Naive thymus-derived CD4-positive, alpha-beta T cell (primary cell): ENCODE measurements at regions not wholly inside any gene's neighbourhood (a gene's known extent, or its start where the extent isn't known, plus 50 kb on each side); places are given as distances from the start of the nearest gene placed in this dataset.

ENCODE experiments used
- ATAC-seq: fragments of 150-1000 bp; cut with Tn5 transposase; 2 replicates; pipeline ENCODE4 v1.10.0; 2021; ENCODE audit warnings: mild to moderate bottlenecking, moderate library complexity
- CTCF ChIA-PET: fragments of 350-600 bp; sonication (Branson Sonifier 250); formaldehyde crosslinking; loops from one replicate; lab custom pipeline; 2021; ENCODE audit warnings: antibody characterized with exemption; lab: Charles Lee
- POLR2A ChIA-PET: fragments of 350-600 bp; sonication (Branson Sonifier 250); formaldehyde crosslinking; loops from one replicate; lab custom pipeline; 2021; ENCODE audit warnings: antibody characterized with exemption, inconsistent platforms; lab: Charles Lee
- DNase-seq, 9 donors: peaks; one replicate each; pipeline versions ENCODE4 v3.0.0 to v3.0.0-alpha.2; 2020 to 2022; ENCODE audit warnings: mixed read lengths in 1 of 9
- H3K27ac ChIP-seq: one replicate; pipeline ENCODE4 v1.7.0; 2013; ENCODE audit warnings: mild to moderate bottlenecking, low read depth, low read length, moderate library complexity
- H3K27me3 ChIP-seq, 2 donors: one replicate each; pipeline ENCODE4 v1.7.0; 2013; ENCODE audit warnings: low read length in 2 of 2, mild to moderate bottlenecking in 2 of 2, moderate library complexity in 2 of 2; ENCODE audit not compliant: control insufficient read depth in 2 of 2, insufficient read depth in 2 of 2
- H3K36me3 ChIP-seq, 3 experiments: 1 replicate in 2 of 3; 2 replicates in 1 of 3; pipeline ENCODE4 v1.7.0; 2013; ENCODE audit warnings: low read length in 3 of 3, mild to moderate bottlenecking in 3 of 3, moderate library complexity in 1 of 3; ENCODE audit not compliant: insufficient read depth in 3 of 3, control insufficient read depth in 2 of 3
- H3K4me1 ChIP-seq, 2 donors: one replicate each; pipeline ENCODE4 v1.7.0; 2013; ENCODE audit warnings: low read length in 2 of 2, mild to moderate bottlenecking in 2 of 2, moderate library complexity in 1 of 2; ENCODE audit not compliant: control insufficient read depth in 2 of 2, insufficient read depth in 2 of 2
- H3K4me3 ChIP-seq: 2 replicates; pipeline ENCODE4 v1.7.0; 2013; ENCODE audit warnings: mild to moderate bottlenecking, low read length
- H3K9me3 ChIP-seq, 3 experiments: 1 replicate in 2 of 3; 2 replicates in 1 of 3; pipeline ENCODE4 v1.7.0; 2013; ENCODE audit warnings: low read length in 3 of 3; ENCODE audit not compliant: control insufficient read depth in 2 of 3
- H3K27ac Mint-ChIP-seq, 9 donors: one replicate each; pipeline ENCODE4 v1.8.0; 2020 to 2022; ENCODE audit warnings: mixed read lengths in 9 of 9, mild to moderate bottlenecking in 8 of 9, moderate library complexity in 5 of 9, inconsistent platforms in 2 of 9
- H3K27me3 Mint-ChIP-seq, 5 donors: one replicate each; pipeline ENCODE4 v1.8.0; 2021 to 2022; ENCODE audit warnings: mixed read lengths in 5 of 5, mild to moderate bottlenecking in 1 of 5
- H3K36me3 Mint-ChIP-seq, 5 donors: one replicate each; pipeline ENCODE4 v1.8.0; 2020 to 2022; ENCODE audit warnings: mixed read lengths in 5 of 5, mild to moderate bottlenecking in 3 of 5, inconsistent platforms in 1 of 5
- H3K4me1 Mint-ChIP-seq, 7 donors: one replicate each; pipeline ENCODE4 v1.8.0; 2020 to 2022; ENCODE audit warnings: mixed read lengths in 7 of 7, mild to moderate bottlenecking in 3 of 7, inconsistent platforms in 1 of 7
- H3K4me3 Mint-ChIP-seq, 10 donors: one replicate each; pipeline ENCODE4 v1.8.0; 2020 to 2022; ENCODE audit warnings: mild to moderate bottlenecking in 10 of 10, mixed read lengths in 10 of 10, moderate library complexity in 6 of 10, inconsistent platforms in 2 of 10
- H3K9me3 Mint-ChIP-seq, 11 donors: one replicate each; pipeline ENCODE4 v1.8.0; 2020 to 2022; ENCODE audit warnings: mixed read lengths in 11 of 11, mild to moderate bottlenecking in 4 of 11, inconsistent platforms in 1 of 11, moderate library complexity in 1 of 11
- intact Hi-C, 2 donors: fragments of 100-400 bp; cut with micrococcal nuclease; formaldehyde crosslinking; loops; one replicate each; pipeline ENCODE4 v1.15.1; 2023

DNA sequence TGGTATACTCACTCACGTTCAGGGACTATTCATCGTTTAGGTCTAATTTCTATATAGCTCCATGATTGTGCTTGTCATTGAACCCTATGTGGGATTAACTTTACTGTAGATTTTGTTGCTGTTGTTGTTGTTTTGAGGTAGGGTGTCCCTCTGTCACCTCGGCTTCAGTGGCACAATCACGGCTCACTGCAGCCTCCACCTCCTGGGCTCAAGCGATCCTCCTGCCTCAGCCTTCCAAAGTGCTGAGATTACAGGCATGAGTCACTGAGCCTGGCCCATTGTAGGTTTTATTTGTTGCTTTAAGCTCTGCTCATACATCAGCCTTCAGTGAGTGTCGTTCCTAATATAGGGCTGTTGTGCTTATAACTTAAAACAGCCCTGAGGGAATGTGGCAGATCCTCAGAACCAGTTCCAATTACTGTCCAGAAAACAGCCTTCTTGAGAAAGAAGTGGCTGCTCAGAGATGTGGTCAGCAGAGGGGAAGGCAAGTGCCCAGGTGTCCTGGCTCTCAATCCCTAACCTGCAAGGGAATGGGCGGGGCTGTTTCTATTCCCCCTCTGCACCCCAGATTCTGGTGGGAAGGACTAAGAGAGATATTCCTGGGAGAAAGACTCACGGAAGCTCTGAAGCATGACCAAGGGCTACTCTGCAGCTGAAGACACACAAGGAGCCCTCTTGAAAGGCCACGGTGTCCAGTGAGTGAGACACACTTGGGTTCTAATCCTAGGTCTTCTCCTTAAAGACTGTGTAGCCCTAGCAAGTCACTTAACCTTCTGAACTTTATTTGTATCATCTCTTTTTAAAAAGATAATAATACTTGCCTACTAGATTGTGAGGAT is 79.6 kb upstream of the LCLAT1 start:
- CTCF ChIA-PET, result no interaction called here
- POLR2A ChIA-PET, result interaction anchor here (0.6 to 1.4 kb wide), 3 partner anchors 16 to 80 kb away, joined by 3 to 4 read pairs (median 4); no protein-coding TSS in a partner anchor
- H3K27ac Mint-ChIP-seq, result peak overlapping the region in 2 of 9 donors; percentile 65 to 66

DNA sequence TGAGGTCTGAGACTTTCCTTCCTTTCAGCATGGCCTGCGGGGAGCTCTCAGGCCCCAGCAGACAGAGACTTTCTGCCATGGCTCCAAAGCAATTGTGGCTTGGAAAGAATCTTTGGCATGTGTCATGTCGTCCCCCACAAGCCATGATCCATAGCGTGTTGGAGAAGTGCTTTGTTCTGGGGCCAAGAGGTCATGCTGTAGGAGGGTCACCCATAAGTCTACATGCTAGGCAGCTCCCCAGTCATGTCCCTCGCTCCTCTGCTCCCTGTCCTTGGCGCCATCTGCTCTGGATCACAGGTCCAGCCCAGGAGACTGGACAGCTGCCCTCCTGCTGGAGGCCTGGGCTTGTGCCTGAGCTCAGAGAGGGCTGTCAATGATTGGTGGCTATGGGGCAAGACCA is 78.8 kb upstream of the LCLAT1 start:
- Mint-ChIP-seq H3K27ac (no peak overlapping the region), H3K4me1 (peaks cover 14 to 38% (median 28%) of the 10 kb centered on the region in 7 donors), H3K4me3 (no peak overlapping the region), H3K36me3 (no peaks in the 10 kb centered on the region), H3K27me3 (no peaks in the 10 kb centered on the region), H3K9me3 (peaks cover 0 to 1% (median 0%) of the 10 kb centered on the region in 11 donors)
- ChIA-PET CTCF (no interaction called here), POLR2A (no interaction called here)
- Histone ChIP-seq H3K4me3 (no peak overlapping the region), H3K27me3 (no peaks in the 10 kb centered on the region), H3K27ac (no peak overlapping the region), H3K4me1 (peaks cover 0 to 16% of the 10 kb centered on the region in 2 donors), H3K36me3 (no peaks in the 10 kb centered on the region), H3K9me3 (no peaks in the 10 kb centered on the region)
- no peak for ATAC-seq
- intact Hi-C loops, result no loop called here
- DNase-seq, result no peak

More for the DNA sequence above, 79.6 kb upstream of the LCLAT1 start:
- DNase-seq (no peak), ATAC-seq (no peak)
- Mint-ChIP-seq H3K4me1 (peaks cover 16 to 46% (median 36%) of the 10 kb centered on the region in 7 donors), H3K27me3 (no peaks in the 10 kb centered on the region), H3K9me3 (peaks cover 0 to 1% (median 0%) of the 10 kb centered on the region in 11 donors), H3K36me3 (no peaks in the 10 kb centered on the region), H3K4me3 (no peak overlapping the region)
- peaks cover 0 to 17% of the 10 kb centered on the region in 2 donors for H3K4me1 ChIP-seq
- no peak overlapping the region for H3K4me3 ChIP-seq
- H3K27me3 ChIP-seq, result no peaks in the 10 kb centered on the region
- no peaks in the 10 kb centered on the region for H3K9me3 ChIP-seq
- intact Hi-C loops, result loop anchor here in 1 of 2 donors (2.0 kb wide), 1 partner anchor 31 kb away; no protein-coding TSS in a partner anchor
- H3K27ac ChIP-seq, result no peak overlapping the region
- no peaks in the 10 kb centered on the region for H3K36me3 ChIP-seq

DNA sequence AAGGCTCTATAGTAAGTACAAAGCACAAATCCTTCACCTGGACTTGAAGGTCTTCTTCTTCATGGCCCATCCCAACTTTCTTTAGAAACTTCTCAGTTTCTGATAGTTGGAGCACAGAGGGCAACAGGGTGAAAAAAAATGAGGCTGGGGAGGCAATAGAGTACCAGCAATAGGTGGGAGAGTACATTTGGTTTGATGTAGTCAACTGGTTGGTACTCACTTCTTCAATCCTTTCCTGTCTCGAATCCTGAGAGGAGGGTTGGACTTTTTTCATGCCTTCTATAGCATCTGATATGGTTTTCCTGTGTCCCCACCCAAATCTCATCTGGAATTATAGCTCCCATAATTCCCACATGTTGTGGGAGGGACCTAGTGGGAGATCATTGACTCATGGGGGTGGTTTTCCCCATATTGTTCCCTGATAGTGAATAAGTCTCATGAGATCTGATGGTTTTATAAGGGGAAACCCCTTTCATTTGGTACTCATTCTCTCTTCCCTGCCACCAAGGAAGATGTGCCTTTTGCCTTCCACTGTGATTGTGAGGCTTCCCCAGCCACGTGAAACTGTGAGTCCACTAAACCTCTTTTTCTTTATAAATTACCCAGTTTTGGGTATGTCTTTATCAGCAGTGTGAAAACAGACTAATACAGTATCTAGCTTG is 75.9 kb upstream of the LCLAT1 start:
- no peak overlapping the region for H3K27ac ChIP-seq
- H3K27me3 ChIP-seq, result no peaks in the 10 kb centered on the region
- H3K4me1 Mint-ChIP-seq, result peaks cover 8 to 22% (median 14%) of the 10 kb centered on the region in 7 donors
- peak overlapping the region in 1 of 9 donors; percentile 53 for H3K27ac Mint-ChIP-seq
- H3K36me3 Mint-ChIP-seq, result peaks cover 0 to 3% (median 0%) of the 10 kb centered on the region in 5 donors
- intact Hi-C loops, result no loop called here
- ATAC-seq (no peak), DNase-seq (no peak)
- no peaks in the 10 kb centered on the region for H3K9me3 ChIP-seq
- H3K9me3 Mint-ChIP-seq, result peaks cover 0 to 3% (median 0%) of the 10 kb centered on the region in 11 donors
- ChIA-PET CTCF (interaction anchor here (1.0 kb wide), 1 partner anchor 83 kb away, joined by 3 read pairs; no protein-coding TSS in a partner anchor), POLR2A (no interaction called here)
- H3K4me3 ChIP-seq, result no peak overlapping the region
- no peaks in the 10 kb centered on the region for H3K27me3 Mint-ChIP-seq
- H3K36me3 ChIP-seq, result no peaks in the 10 kb centered on the region
- no peak overlapping the region for H3K4me3 Mint-ChIP-seq
- H3K4me1 ChIP-seq, result peaks cover 0 to 9% of the 10 kb centered on the region in 2 donors

DNA sequence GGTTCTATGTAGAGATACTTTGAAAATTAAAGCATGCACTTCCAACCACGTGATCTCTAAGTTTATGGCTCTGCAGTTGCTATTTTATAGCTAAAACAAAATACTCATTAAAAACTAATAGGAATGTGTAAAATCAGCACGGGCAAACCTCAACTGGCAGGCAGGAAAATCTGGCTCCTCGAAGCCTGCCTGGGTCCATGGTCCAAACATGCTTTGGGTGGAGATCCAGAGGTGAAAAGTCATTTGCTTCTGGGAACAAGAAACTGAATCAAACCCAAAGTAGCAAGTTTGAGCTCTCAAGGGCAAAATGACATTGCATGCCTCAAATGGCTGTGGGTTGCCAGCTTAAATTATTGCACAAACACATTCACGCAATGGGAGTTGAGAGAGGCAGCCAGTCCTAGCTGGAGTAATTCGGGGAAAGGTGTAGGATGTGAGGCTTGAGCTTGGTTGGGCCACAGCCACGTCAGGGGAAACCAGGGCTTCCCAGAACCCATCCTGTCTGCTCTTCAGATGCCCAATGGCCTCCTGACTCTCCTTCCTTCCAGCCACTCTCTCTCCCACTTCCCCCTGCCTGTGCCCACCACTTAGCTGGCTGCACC is 75.2 kb upstream of the LCLAT1 start:
- no peak overlapping the region for H3K4me3 ChIP-seq
- Mint-ChIP-seq H3K4me1 (peaks cover under 1 to 15% (median 7%) of the 10 kb centered on the region in 7 donors), H3K9me3 (peaks cover 0 to 3% (median 0%) of the 10 kb centered on the region in 11 donors), H3K27me3 (no peaks in the 10 kb centered on the region), H3K27ac (peak overlapping the region in 2 of 9 donors; percentile 9 to 41), H3K4me3 (no peak overlapping the region), H3K36me3 (peaks cover 0 to 3% (median 0%) of the 10 kb centered on the region in 5 donors)
- CTCF ChIA-PET, result interaction anchor here (0.8 to 1.0 kb wide), 2 partner anchors 50 to 84 kb away, joined by 3 read pairs; no protein-coding TSS in a partner anchor
- ATAC-seq (no peak), DNase-seq (no peak)
- no peak overlapping the region for H3K27ac ChIP-seq
- H3K9me3 ChIP-seq, result no peaks in the 10 kb centered on the region
- POLR2A ChIA-PET, result interaction anchor here (0.6 to 1.4 kb wide), 4 partner anchors 11 to 137 kb away, joined by 3 to 4 read pairs (median 3); no protein-coding TSS in a partner anchor
- intact Hi-C loops, result no loop called here
- no peaks in the 10 kb centered on the region for H3K27me3 ChIP-seq
- H3K4me1 ChIP-seq, result peaks cover 0 to 2% of the 10 kb centered on the region in 2 donors
- no peaks in the 10 kb centered on the region for H3K36me3 ChIP-seq

DNA sequence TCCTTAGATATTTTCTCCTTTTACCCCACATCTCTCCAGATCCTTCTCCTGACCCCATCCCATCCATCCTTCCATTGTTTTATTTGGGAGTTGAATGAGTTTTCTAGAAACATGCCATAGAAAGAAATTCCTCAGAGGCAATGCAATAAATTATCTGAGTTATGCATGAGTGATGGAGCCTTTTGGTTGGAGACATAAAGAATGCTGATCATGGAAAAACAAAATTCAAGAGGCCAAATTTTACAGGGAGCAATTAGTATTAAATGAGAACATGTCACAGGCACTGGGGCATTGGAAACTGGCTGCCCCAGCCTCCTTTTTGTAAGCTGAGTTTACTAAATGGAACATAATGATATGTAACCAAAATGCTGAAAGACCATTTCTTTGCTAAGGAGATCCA is 74.2 kb upstream of the LCLAT1 start:
- H3K27ac Mint-ChIP-seq, result peak overlapping the region in 2 of 9 donors; percentile 12 to 43
- intact Hi-C loops, result no loop called here
- no peaks in the 10 kb centered on the region for H3K27me3 Mint-ChIP-seq
- peaks cover 0 to 11% (median 5%) of the 10 kb centered on the region in 7 donors for H3K4me1 Mint-ChIP-seq
- DNase-seq (no peak), ATAC-seq (no peak)
- no peak overlapping the region for H3K27ac ChIP-seq
- no peaks in the 10 kb centered on the region for H3K36me3 ChIP-seq
- ChIA-PET CTCF (interaction anchor here (0.6 to 1.0 kb wide), 2 partner anchors 105 to 208 kb away, joined by 3 to 5 read pairs; no protein-coding TSS in a partner anchor), POLR2A (interaction anchor here (0.5 to 1.4 kb wide), 5 partner anchors 10 to 115 kb away, joined by 3 to 4 read pairs (median 3); no protein-coding TSS in a partner anchor)
- H3K4me3 ChIP-seq, result no peak overlapping the region
- H3K36me3 Mint-ChIP-seq, result peaks cover 0 to 3% (median 0%) of the 10 kb centered on the region in 5 donors
- H3K4me1 ChIP-seq, result no peaks in the 10 kb centered on the region
- H3K27me3 ChIP-seq, result no peaks in the 10 kb centered on the region
- H3K9me3 ChIP-seq, result no peaks in the 10 kb centered on the region
- no peak overlapping the region for H3K4me3 Mint-ChIP-seq
- peaks cover 0 to 3% (median 0%) of the 10 kb centered on the region in 11 donors for H3K9me3 Mint-ChIP-seq

DNA sequence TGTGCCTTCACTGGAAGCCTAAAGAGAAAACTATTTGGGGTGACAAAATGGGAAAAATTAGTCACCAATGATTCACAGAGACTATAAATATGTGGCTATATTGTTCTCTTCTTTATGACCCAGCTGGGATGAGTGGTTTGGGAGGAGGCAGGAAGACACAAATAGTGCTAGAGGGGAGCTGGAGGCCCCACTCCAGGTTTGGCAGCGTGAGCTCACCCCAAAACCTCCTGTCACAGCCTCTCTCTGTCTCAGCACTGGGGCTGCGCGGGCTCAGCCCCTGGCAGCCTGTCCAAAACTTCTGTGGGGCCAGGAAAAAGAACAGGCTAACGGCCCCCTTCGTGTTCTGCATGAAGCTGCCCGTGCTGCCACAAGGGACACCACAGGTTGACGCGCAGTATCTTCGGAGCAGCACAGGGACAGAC is 73.2 kb upstream of the LCLAT1 start:
- no peaks in the 10 kb centered on the region for H3K9me3 ChIP-seq
- no peak for DNase-seq
- Mint-ChIP-seq H3K4me1 (peaks cover 0 to 11% (median 5%) of the 10 kb centered on the region in 7 donors), H3K27me3 (no peaks in the 10 kb centered on the region), H3K9me3 (peaks cover 0 to 3% (median 0%) of the 10 kb centered on the region in 11 donors), H3K36me3 (peaks cover 0 to 3% (median 0%) of the 10 kb centered on the region in 5 donors), H3K4me3 (no peak overlapping the region), H3K27ac (peak overlapping the region in 1 of 9 donors; percentile 60)
- no peaks in the 10 kb centered on the region for H3K4me1 ChIP-seq
- H3K4me3 ChIP-seq, result no peak overlapping the region
- ChIA-PET POLR2A (interaction anchor here (1.3 kb wide), 1 partner anchor 15 kb away, joined by 3 read pairs; no protein-coding TSS in a partner anchor), CTCF (interaction anchor here (0.9 kb wide), 1 partner anchor 165 kb away, joined by 3 read pairs; no protein-coding TSS in a partner anchor)
- intact Hi-C loops, result no loop called here
- H3K36me3 ChIP-seq, result no peaks in the 10 kb centered on the region
- no peaks in the 10 kb centered on the region for H3K27me3 ChIP-seq
- no peak overlapping the region for H3K27ac ChIP-seq
- no peak for ATAC-seq
